B cell (primary cell): ENCODE measurements at regions not wholly inside any gene's neighbourhood (a gene's known extent, or its start where the extent isn't known, plus 50 kb on each side); places are given as distances from the start of the nearest gene placed in this dataset.

Experiments used
- ATAC-seq: fragments of 200-7000 bp; cut with Tn5 transposase; one replicate; pipeline ENCODE4 v1.10.0; 2021; ENCODE audit warnings: low read depth, mild to moderate bottlenecking, moderate number of reproducible peaks, moderate library complexity
- CTCF ChIA-PET: fragments of 350-600 bp; sonication (Branson Sonifier 250); formaldehyde crosslinking; loops from one replicate; lab custom pipeline; 2021; ENCODE audit warnings: antibody characterized with exemption, inconsistent platforms; lab: Charles Lee
- POLR2A ChIA-PET: fragments of 350-600 bp; sonication (Branson Sonifier 250); formaldehyde crosslinking; loops from one replicate; lab custom pipeline; 2021; ENCODE audit warnings: antibody characterized with exemption; lab: Charles Lee
- DNase-seq: peaks from one replicate; pipeline ENCODE4 v3.0.0; 2013
- H2AFZ ChIP-seq: 2 replicates; pipeline ENCODE4 v1.6.1; 2012; ENCODE audit warnings: mild to moderate bottlenecking, low read depth, low read length; ENCODE audit not compliant: insufficient read depth, poor library complexity, severe bottlenecking
- H3K27ac ChIP-seq, 2 donors: 1 replicate in 1 of 2; 2 replicates in 1 of 2; pipeline ENCODE4 v1.5.1; 2012 to 2013; ENCODE audit warnings: low read length in 2 of 2, mild to moderate bottlenecking in 2 of 2, moderate library complexity in 1 of 2
- H3K27me3 ChIP-seq, 4 experiments: fragments of 200-600 bp in 1 of 4; sonication (generic) in 1 of 4; replicated peaks in 1 of 4; 1 replicate in 2 of 4; 2 replicates in 2 of 4; pipeline versions ENCODE4 v1.6.1 to v1.7.0; 2013 to 2016; ENCODE audit warnings: low read length in 3 of 4, mild to moderate bottlenecking in 2 of 4, mixed read lengths in 1 of 4, moderate library complexity in 1 of 4; ENCODE audit not compliant: insufficient read depth in 4 of 4, control insufficient read depth in 3 of 4; ENCODE audit errors: control extremely low read depth in 1 of 4
- H3K36me3 ChIP-seq, 2 experiments: replicated peaks in 1 of 2; 1 replicate in 1 of 2; 2 replicates in 1 of 2; pipeline versions ENCODE4 v1.6.1 to v1.7.1; 2013; ENCODE audit warnings: low read length in 1 of 2; ENCODE audit not compliant: insufficient read depth in 2 of 2, control insufficient read depth in 1 of 2; ENCODE audit errors: control extremely low read depth in 1 of 2, extremely low read depth in 1 of 2
- H3K4me1 ChIP-seq, 2 donors: fragments of 200-600 bp in 1 of 2; sonication (generic) in 1 of 2; 1 replicate in 1 of 2; 2 replicates in 1 of 2; pipeline versions ENCODE4 v1.5.1 to v1.6.1; 2013 to 2017; ENCODE audit warnings: low read length in 2 of 2; ENCODE audit not compliant: control insufficient read depth in 2 of 2, insufficient read depth in 2 of 2
- H3K4me2 ChIP-seq: replicated peaks from 2 replicates; pipeline ENCODE3; 2012; ENCODE audit warnings: mild to moderate bottlenecking, low read depth, low read length; ENCODE audit not compliant: poor library complexity, severe bottlenecking
- H3K4me3 ChIP-seq, 5 experiments: fragments of 200-600 bp in 1 of 5; sonication (generic) in 1 of 5; 1 replicate in 3 of 5; 2 replicates in 2 of 5; pipeline versions ENCODE4 v1.5.1 to v1.7.0; 2011 to 2016; ENCODE audit warnings: low read length in 4 of 5, mild to moderate bottlenecking in 4 of 5, low read depth in 2 of 5, control low read depth in 1 of 5, moderate library complexity in 1 of 5; ENCODE audit not compliant: insufficient read depth in 1 of 5; ENCODE audit errors: control extremely low read depth in 1 of 5, extremely low read depth in 1 of 5
- H3K79me2 ChIP-seq: fragments of 200-600 bp; sonication (generic); one replicate; pipeline ENCODE4 v1.6.0; 2016; ENCODE audit warnings: low read length; ENCODE audit not compliant: control insufficient read depth, insufficient read depth
- H3K9ac ChIP-seq: fragments of 200-600 bp; sonication (generic); 2 replicates; pipeline ENCODE4 v1.6.1; 2017; ENCODE audit warnings: mild to moderate bottlenecking, low read length, moderate library complexity
- H3K9me3 ChIP-seq, 3 donors: one replicate each; pipeline versions ENCODE4 v1.6.1 to v1.7.1; 2013; ENCODE audit warnings: low read length in 2 of 3; ENCODE audit not compliant: control insufficient read depth in 2 of 3, insufficient read depth in 1 of 3; ENCODE audit errors: control extremely low read depth in 1 of 3
- H4K20me1 ChIP-seq: 2 replicates; pipeline ENCODE4 v1.6.0; 2012; ENCODE audit warnings: mild to moderate bottlenecking, low read length; ENCODE audit not compliant: insufficient read depth, control insufficient read depth, poor library complexity, severe bottlenecking
- H3K27ac Mint-ChIP-seq: one replicate; pipeline ENCODE4 v1.8.0; 2021; ENCODE audit warnings: mixed read lengths
- H3K27me3 Mint-ChIP-seq: one replicate; pipeline ENCODE4 v1.8.0; 2021; ENCODE audit warnings: mixed read lengths
- H3K4me1 Mint-ChIP-seq: one replicate; pipeline ENCODE4 v1.8.0; 2021; ENCODE audit warnings: mixed read lengths
- H3K4me3 Mint-ChIP-seq: one replicate; pipeline ENCODE4 v1.8.0; 2021; ENCODE audit warnings: mixed read lengths
- H3K9me3 Mint-ChIP-seq: one replicate; pipeline ENCODE4 v1.8.0; 2022; ENCODE audit warnings: mixed read lengths; ENCODE audit not compliant: insufficient read depth
- CTCF ChIP-seq: fragments of 200-600 bp; IDR thresholded peaks from one replicate; pipeline ENCODE4 v1.8.0; 2022; ENCODE audit warnings: antibody characterized with exemption, mild to moderate bottlenecking
- EZH2 ChIP-seq: IDR thresholded peaks from 2 replicates; pipeline ENCODE4 v1.6.1; 2012; ENCODE audit warnings: borderline replicate concordance, low read depth, mild to moderate bottlenecking, moderate library complexity, low read length; ENCODE audit not compliant: insufficient read depth, poor library complexity, severe bottlenecking
- WGBS: methylation state at CpG from one replicate; pipeline ENCODE4 v1.1.5; 2013; ENCODE audit warnings: missing lambda C conversion rate; ENCODE audit not compliant: insufficient coverage; 5-methylcytosine and 5-hydroxymethylcytosine counted together
- intact Hi-C: fragments of 100-400 bp; cut with micrococcal nuclease; formaldehyde crosslinking; loops from one replicate; pipeline ENCODE4 v1.10.0; 2022

- Histone ChIP-seq H3K36me3 (no peaks in the 10 kb centered on the region), H3K79me2 (no peaks in the 10 kb centered on the region), H3K9me3 (no peaks in the 10 kb centered on the region), H3K27me3 (no peaks in the 10 kb centered on the region), H3K9ac (no peak overlapping the region), H3K4me2 (no peak overlapping the region), H2AFZ (no peak overlapping the region), H4K20me1 (no peaks in the 10 kb centered on the region), H3K4me3 (no peak overlapping the region), H3K27ac (no peak overlapping the region), H3K4me1 (no peaks in the 10 kb centered on the region)
- no peak overlapping the region for H3K4me3 Mint-ChIP-seq
- H3K4me1 Mint-ChIP-seq: no peaks in the 10 kb centered on the region
- H3K27ac Mint-ChIP-seq: no peak overlapping the region
- intact Hi-C loops: no loop called here
- H3K27me3 Mint-ChIP-seq: peaks cover 10% of the 10 kb centered on the region
- POLR2A ChIA-PET: no interaction called here
- no peaks in the 10 kb centered on the region for H3K9me3 Mint-ChIP-seq
- TF ChIP-seq EZH2 (no peak), CTCF (no peak)
- WGBS: 100% methylated on average over 4 of the region's 5 CpGs
- ATAC-seq (no peak), DNase-seq (no peak)
- CTCF ChIA-PET: no interaction called here
Measured at GRCh38 chr10:113339121-113339520, 213.7 kb upstream of the HABP2 start.

GRCh38 chr10:113340282-113340681 is 212.6 kb upstream of the HABP2 start:
- H3K27ac ChIP-seq: no peak overlapping the region
- DNase-seq (no peak), ATAC-seq (no peak)
- no peak overlapping the region for H3K4me2 ChIP-seq
- no peaks in the 10 kb centered on the region for H3K36me3 ChIP-seq
- H4K20me1 ChIP-seq: no peaks in the 10 kb centered on the region
- ChIA-PET POLR2A (no interaction called here), CTCF (no interaction called here)
- no peaks in the 10 kb centered on the region for H3K9me3 ChIP-seq
- no peaks in the 10 kb centered on the region for H3K4me1 ChIP-seq
- Mint-ChIP-seq H3K9me3 (no peaks in the 10 kb centered on the region), H3K4me3 (no peak overlapping the region), H3K27me3 (peaks cover 6% of the 10 kb centered on the region), H3K4me1 (no peaks in the 10 kb centered on the region), H3K27ac (no peak overlapping the region)
- H3K4me3 ChIP-seq: no peak overlapping the region
- H3K79me2 ChIP-seq: no peaks in the 10 kb centered on the region
- H2AFZ ChIP-seq: no peak overlapping the region
- WGBS: 79% methylated on average over 2 of the region's 5 CpGs
- TF ChIP-seq CTCF: no peak
- no peak for TF ChIP-seq EZH2
- no peak overlapping the region for H3K9ac ChIP-seq
- no peaks in the 10 kb centered on the region for H3K27me3 ChIP-seq
- intact Hi-C loops: no loop called here
